ENCODE measurements at regions not wholly inside any gene's neighbourhood (a gene's known extent, or its start where the extent isn't known, plus 50 kb on each side); places are given as distances from the start of the nearest gene placed in this dataset.

DNA sequence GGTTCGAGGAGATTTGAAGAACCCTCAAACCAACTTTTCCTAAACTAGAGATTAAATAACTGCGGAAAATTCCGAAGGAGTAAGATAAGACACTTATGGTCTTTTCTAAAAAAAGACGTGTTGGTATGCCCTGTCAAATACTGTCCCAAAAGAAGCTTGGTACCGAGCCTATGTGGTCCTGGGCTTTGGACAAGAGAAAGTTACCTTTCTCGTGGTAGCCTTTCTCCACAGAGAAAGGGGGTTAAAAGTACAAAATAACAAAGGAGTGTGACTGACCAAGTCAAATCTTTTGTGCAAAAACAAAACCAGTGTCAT is 56.2 kb upstream of the JCAD start:
- DNase-seq = no peak

DNA sequence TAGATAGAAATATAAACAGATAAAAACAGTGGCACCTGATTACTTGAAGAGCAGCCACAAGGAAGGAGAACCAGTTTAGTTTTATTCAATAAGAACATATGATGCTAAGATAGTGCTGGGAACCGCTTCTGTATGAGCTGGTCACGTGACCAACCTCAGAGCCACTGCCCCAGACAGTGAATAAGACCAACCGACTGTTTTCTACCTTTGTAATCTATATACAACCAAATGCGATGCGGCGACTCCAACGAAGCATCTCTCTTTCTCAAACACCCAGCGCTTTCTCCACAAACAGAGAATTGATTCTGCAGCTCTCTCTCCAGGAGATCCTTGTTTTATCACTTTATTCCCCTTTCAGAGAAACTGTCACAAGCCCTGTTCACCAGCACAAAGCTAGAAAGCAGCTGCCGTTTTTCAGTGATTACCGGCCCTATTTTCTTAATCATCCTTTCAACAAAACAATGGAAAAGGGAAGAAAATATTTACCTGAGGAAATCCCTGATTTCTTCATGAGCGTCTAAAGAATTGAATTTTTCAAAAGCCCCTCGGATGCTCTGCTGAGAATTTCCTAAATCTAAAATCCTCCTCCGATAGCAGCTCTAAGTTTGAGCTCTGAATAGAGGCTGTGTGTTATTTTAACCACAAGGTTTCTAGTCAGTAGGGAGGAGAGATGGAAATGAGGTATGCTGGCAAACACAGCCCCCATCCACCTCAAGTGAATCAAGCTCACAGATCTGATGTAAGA is 55.7 kb upstream of the JCAD start:
- peak; percentile 8 for DNase-seq

DNA sequence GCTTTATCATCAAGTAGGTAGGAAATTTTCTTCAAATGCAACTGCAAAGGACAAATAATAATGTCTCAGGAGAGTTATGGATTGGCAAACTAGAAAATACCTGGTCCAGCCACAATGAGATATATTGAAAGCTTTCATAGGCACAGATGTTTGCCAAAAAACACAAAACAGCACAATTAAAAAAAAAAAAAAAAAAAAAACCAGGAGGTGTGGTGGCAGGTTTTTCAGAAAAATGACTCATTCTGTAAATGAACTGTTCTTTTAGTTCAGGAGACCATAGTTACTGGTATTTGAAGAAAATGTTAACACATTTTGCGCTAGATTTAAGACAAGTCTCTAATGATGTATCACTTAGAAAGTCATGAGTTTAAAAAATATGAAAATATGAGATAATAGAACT is 55.0 kb upstream of the JCAD start:
- DNase-seq = no peak

DNA sequence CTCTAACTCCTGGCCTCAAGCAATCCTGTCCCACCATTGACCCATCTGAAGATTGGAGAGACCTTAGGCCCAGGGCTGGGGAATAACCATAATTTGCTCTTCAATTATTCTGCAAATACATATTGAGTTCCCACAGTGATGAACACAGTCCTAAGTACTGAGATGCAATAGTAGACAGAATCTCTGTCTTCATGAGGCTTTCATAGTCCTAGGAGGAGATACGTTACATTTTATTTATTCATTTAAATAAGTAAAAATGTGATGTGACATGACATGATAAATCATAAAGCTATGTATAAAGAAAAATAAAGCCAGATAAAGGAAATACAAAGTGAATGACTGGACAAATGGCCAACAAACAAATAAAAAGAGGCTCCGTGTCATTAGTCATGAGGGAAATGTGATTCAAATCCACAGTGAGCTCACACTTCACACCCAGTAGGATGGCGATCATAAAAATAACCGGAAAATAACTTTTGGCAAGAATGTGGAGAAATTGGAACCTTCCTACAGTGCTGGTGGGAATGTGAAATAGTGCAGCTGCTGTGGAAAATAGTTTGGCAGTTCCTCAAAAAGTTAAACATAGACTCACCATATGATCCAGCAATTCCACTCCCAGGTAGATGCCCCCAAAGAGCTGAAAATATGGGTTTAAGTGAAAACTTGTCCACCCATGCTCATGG is 52.1 kb upstream of the JCAD start:
- DNase-seq = no peak
